ENCODE measurements at regions not wholly inside any gene's neighbourhood (a gene's known extent, or its start where the extent isn't known, plus 50 kb on each side); places are given as distances from the start of the nearest gene placed in this dataset.

GRCh38 chr4:36394352-36394903 lies 113.0 kb downstream of the DTHD1 start:
- DNase-seq (ENCODE audit: low read depth in 2 of 3, low spot score in 1 of 3), result peak in 2 of 3 donors; percentile 2 to 39

- DNase-seq (ENCODE audit: low read depth in 2 of 3, low spot score in 1 of 3), result peak in 2 of 3 donors; percentile 16 to 55
Observed at GRCh38 chr4:36399762-36400353, 118.4 kb downstream of the DTHD1 start.

- no peak for DNase-seq (ENCODE audit: low read depth in 2 of 3, low spot score in 1 of 3)
Observed at GRCh38 chr4:36402008-36402758, 120.8 kb downstream of the DTHD1 start.

GRCh38 chr4:36411338-36411737 lies 129.9 kb downstream of the DTHD1 start:
- no peak for DNase-seq (ENCODE audit: low read depth in 2 of 3, low spot score in 1 of 3)

- DNase-seq (ENCODE audit: low read depth in 2 of 3, low spot score in 1 of 3), result no peak
Observed at GRCh38 chr4:36414248-36414647, 132.8 kb downstream of the DTHD1 start.

- no peak for DNase-seq (ENCODE audit: low read depth in 2 of 3, low spot score in 1 of 3)
Observed at GRCh38 chr4:36417146-36417545, 135.7 kb downstream of the DTHD1 start.

- no peak for DNase-seq (ENCODE audit: low read depth in 2 of 3, low spot score in 1 of 3)
Observed at GRCh38 chr4:36420111-36420679, 138.8 kb downstream of the DTHD1 start.

GRCh38 chr4:36422607-36423006 lies 141.2 kb downstream of the DTHD1 start:
- no peak for DNase-seq (ENCODE audit: low read depth in 2 of 3, low spot score in 1 of 3)

- DNase-seq (ENCODE audit: low read depth in 2 of 3, low spot score in 1 of 3), result no peak
Observed at GRCh38 chr4:36426741-36427140, 145.3 kb downstream of the DTHD1 start.

- DNase-seq (ENCODE audit: low read depth in 2 of 3, low spot score in 1 of 3), result no peak
Observed at GRCh38 chr4:36427696-36428095, 146.3 kb downstream of the DTHD1 start.

- DNase-seq (ENCODE audit: low read depth in 2 of 3, low spot score in 1 of 3), result no peak
Observed at GRCh38 chr4:36432586-36432985, 151.2 kb downstream of the DTHD1 start.

GRCh38 chr4:36439556-36439955 lies 158.1 kb downstream of the DTHD1 start:
- no peak for DNase-seq (ENCODE audit: low read depth in 2 of 3, low spot score in 1 of 3)

- no peak for DNase-seq (ENCODE audit: low read depth in 2 of 3, low spot score in 1 of 3)
Observed at GRCh38 chr4:36445480-36445879, 164.1 kb downstream of the DTHD1 start.

GRCh38 chr4:36446275-36446674 lies 164.9 kb downstream of the DTHD1 start:
- DNase-seq (ENCODE audit: low read depth in 2 of 3, low spot score in 1 of 3), result no peak

- no peak for DNase-seq (ENCODE audit: low read depth in 2 of 3, low spot score in 1 of 3)
Observed at GRCh38 chr4:36461344-36461743, 179.9 kb downstream of the DTHD1 start.

GRCh38 chr4:36467670-36468069 lies 186.3 kb downstream of the DTHD1 start:
- no peak for DNase-seq (ENCODE audit: low read depth in 2 of 3, low spot score in 1 of 3)

GRCh38 chr4:36471903-36472302 lies 190.5 kb downstream of the DTHD1 start:
- no peak for DNase-seq (ENCODE audit: low read depth in 2 of 3, low spot score in 1 of 3)

GRCh38 chr4:36476135-36476534 lies 194.7 kb downstream of the DTHD1 start:
- DNase-seq (ENCODE audit: low read depth in 2 of 3, low spot score in 1 of 3), result no peak

- DNase-seq (ENCODE audit: low read depth in 2 of 3, low spot score in 1 of 3), result no peak
Observed at GRCh38 chr4:36477861-36478260, 196.4 kb downstream of the DTHD1 start.

- no peak for DNase-seq (ENCODE audit: low read depth in 2 of 3, low spot score in 1 of 3)
Observed at GRCh38 chr4:36485885-36486284, 204.5 kb downstream of the DTHD1 start.

- DNase-seq (ENCODE audit: low read depth in 2 of 3, low spot score in 1 of 3), result no peak
Observed at GRCh38 chr4:36489798-36490197, 208.4 kb downstream of the DTHD1 start.

- no peak for DNase-seq (ENCODE audit: low read depth in 2 of 3, low spot score in 1 of 3)
Observed at GRCh38 chr4:36492041-36492440, 210.6 kb downstream of the DTHD1 start.

Data from stimulated activated CD4-positive, alpha-beta T cell treated with anti-CD3 and anti-CD28 coated beads, Interleukin-12 subunit alpha, Interleukin-12 subunit beta, amount 100 ng/mL, for 48 hours (primary cell).